Nephron (organoid): ENCODE measurements at regions not wholly inside any gene's neighbourhood (a gene's known extent, or its start where the extent isn't known, plus 50 kb on each side); places are given as distances from the start of the nearest gene placed in this dataset.
A peak's percentile ranks its signal among the peaks of the same experiment; 100 is the strongest.

ENCODE experiments used
- H3K27ac Mint-ChIP-seq, 3 experiments: 2 replicates each; pipeline ENCODE4 v1.8.0; 2020; ENCODE audit warnings: mixed read lengths in 3 of 3, mild to moderate bottlenecking in 2 of 3, moderate library complexity in 1 of 3
- H3K27me3 Mint-ChIP-seq: 2 replicates; pipeline ENCODE4 v1.8.0; 2021; ENCODE audit warnings: low read depth, mild to moderate bottlenecking, moderate library complexity, mixed read lengths
- H3K36me3 Mint-ChIP-seq: 2 replicates; pipeline ENCODE4 v1.8.0; 2020; ENCODE audit warnings: low read depth, mixed read lengths
- H3K4me1 Mint-ChIP-seq: 2 replicates; pipeline ENCODE4 v1.8.0; 2020; ENCODE audit warnings: mixed read lengths
- H3K4me3 Mint-ChIP-seq, 3 experiments: 2 replicates each; pipeline ENCODE4 v1.8.0; 2020; ENCODE audit warnings: mild to moderate bottlenecking in 3 of 3, mixed read lengths in 3 of 3, moderate library complexity in 2 of 3
- H3K9me3 Mint-ChIP-seq: 2 replicates; pipeline ENCODE4 v1.8.0; 2020; ENCODE audit warnings: mixed read lengths
- TF ChIP-seq, protein P1 (sequence below), 3 experiments: fragments of 200-600 bp; sonication (generic); IDR thresholded peaks; one replicate each; pipeline ENCODE4 v1.5.0; 2021; ENCODE audit warnings: antibody characterized with exemption in 3 of 3; ENCODE audit not compliant: unreplicated experiment in 3 of 3

DNA sequence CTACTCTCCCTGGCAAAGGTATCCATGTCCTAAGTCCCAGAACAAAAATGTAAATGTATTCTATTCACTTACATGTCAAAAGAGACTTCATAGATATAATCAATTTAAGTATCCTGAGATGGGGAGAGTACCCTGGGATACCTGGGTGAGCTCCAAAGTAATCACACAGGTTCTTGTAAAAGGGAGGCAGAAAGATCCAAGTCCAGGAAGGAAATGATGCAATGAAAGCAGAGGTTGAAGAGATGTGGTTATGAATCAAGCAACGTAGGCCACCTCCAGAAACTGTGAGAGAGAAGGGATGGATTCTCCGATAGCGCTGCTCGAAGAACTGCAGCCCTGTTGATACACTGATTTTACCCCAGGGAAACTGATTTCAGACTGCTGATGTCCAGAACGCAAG lies 93.9 kb upstream of the VGLL3 start:
- Mint-ChIP-seq H3K4me3 (no peak overlapping the region), H3K9me3 (no peaks in the 10 kb centered on the region), H3K4me1 (no peaks in the 10 kb centered on the region)

DNA sequence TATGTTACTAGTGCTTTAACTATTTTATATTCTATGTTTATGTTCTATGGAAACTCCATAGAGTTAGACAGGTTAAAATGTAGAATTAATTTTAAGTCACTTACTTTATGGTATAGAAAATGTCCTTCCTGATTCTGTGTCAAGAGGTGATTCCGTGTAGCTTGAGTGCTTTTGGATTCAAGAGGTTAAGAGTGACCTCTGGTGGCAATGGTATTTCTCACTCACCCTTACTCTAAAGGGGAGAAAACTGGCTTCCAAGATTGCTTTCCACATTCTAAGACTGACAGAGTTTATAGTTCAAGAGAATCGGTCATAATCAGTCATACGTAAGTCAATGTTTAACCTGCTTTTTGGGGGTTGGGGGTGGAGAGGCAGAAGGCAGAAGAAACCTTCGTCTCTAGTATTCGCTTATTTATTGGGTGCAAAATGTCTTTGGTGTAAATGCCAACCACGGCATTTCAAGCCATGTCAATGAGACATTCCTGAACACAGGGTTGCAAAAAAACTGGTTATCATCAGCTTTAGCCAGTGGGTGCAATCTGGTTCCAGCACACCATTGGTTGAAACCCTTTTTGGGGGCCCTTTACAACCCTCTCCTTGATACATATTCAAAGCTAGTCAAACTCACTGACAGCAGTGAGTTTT lies 92.0 kb upstream of the VGLL3 start:
- Mint-ChIP-seq H3K36me3 (no peaks in the 10 kb centered on the region), H3K9me3 (no peaks in the 10 kb centered on the region), H3K27ac (no peak overlapping the region), H3K27me3 (peaks cover 10% of the 10 kb centered on the region), H3K4me1 (no peaks in the 10 kb centered on the region), H3K4me3 (no peak overlapping the region)
- TF ChIP-seq, protein P1, sequence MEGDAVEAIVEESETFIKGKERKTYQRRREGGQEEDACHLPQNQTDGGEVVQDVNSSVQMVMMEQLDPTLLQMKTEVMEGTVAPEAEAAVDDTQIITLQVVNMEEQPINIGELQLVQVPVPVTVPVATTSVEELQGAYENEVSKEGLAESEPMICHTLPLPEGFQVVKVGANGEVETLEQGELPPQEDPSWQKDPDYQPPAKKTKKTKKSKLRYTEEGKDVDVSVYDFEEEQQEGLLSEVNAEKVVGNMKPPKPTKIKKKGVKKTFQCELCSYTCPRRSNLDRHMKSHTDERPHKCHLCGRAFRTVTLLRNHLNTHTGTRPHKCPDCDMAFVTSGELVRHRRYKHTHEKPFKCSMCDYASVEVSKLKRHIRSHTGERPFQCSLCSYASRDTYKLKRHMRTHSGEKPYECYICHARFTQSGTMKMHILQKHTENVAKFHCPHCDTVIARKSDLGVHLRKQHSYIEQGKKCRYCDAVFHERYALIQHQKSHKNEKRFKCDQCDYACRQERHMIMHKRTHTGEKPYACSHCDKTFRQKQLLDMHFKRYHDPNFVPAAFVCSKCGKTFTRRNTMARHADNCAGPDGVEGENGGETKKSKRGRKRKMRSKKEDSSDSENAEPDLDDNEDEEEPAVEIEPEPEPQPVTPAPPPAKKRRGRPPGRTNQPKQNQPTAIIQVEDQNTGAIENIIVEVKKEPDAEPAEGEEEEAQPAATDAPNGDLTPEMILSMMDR (IDR thresholded peaks at IDR 0.05; ENCODE audit: unreplicated experiment in 3 of 3): peak; percentile 49 to 65 (median 63)

More for the DNA sequence above, 93.9 kb upstream of the VGLL3 start:
- TF ChIP-seq, protein P1 (IDR thresholded peaks at IDR 0.05; ENCODE audit: unreplicated experiment in 3 of 3): no peak
- peaks cover 7% of the 10 kb centered on the region for H3K27me3 Mint-ChIP-seq
- no peak overlapping the region for H3K27ac Mint-ChIP-seq
- H3K36me3 Mint-ChIP-seq: no peaks in the 10 kb centered on the region

DNA sequence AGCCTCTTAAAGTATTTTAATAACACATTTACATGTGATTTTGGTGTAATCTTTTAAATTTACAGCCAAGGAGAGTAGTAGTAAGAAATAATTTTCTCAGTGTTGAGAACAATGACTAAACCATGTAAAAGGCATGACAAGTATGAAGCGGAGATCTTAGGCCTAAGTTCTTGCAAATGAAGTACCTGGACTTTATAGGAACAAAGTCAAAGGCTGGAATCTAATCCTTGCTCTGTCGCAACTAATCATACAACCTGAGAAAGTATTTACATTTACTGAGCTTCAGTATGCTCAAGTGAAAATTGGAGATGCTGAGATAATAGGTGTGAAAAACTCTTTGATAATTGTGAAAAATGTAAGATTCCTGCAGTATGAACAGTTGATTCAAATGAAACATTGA lies 86.4 kb upstream of the VGLL3 start:
- Mint-ChIP-seq H3K4me1 (no peaks in the 10 kb centered on the region), H3K27ac (no peak overlapping the region), H3K9me3 (no peaks in the 10 kb centered on the region), H3K27me3 (peaks cover 3% of the 10 kb centered on the region), H3K36me3 (no peaks in the 10 kb centered on the region), H3K4me3 (no peak overlapping the region)
- TF ChIP-seq, protein P1 (IDR thresholded peaks at IDR 0.05; ENCODE audit: unreplicated experiment in 3 of 3): no peak

DNA sequence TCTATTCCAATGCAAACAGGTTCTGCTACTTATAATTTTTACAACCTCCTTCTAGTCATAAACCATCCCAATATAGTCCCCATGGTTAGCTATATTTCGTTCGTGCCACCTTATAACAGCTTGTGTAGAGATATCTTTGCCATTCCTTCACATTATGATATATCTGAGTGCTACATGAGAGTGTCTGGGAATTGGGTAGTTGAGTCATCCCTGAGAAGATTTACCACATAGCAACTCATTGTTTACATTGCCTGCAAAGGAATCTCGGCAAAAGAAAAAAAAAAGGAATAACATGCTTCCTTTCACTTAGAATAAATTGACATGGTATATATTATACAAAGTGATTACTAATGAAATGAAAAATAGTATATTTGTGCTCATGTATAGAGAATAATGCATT lies 86.0 kb upstream of the VGLL3 start:
- Mint-ChIP-seq H3K9me3 (no peaks in the 10 kb centered on the region), H3K4me1 (no peaks in the 10 kb centered on the region), H3K36me3 (no peaks in the 10 kb centered on the region), H3K4me3 (no peak overlapping the region), H3K27ac (no peak overlapping the region), H3K27me3 (peaks cover 3% of the 10 kb centered on the region)
- TF ChIP-seq, protein P1 (IDR thresholded peaks at IDR 0.05; ENCODE audit: unreplicated experiment in 3 of 3): no peak

DNA sequence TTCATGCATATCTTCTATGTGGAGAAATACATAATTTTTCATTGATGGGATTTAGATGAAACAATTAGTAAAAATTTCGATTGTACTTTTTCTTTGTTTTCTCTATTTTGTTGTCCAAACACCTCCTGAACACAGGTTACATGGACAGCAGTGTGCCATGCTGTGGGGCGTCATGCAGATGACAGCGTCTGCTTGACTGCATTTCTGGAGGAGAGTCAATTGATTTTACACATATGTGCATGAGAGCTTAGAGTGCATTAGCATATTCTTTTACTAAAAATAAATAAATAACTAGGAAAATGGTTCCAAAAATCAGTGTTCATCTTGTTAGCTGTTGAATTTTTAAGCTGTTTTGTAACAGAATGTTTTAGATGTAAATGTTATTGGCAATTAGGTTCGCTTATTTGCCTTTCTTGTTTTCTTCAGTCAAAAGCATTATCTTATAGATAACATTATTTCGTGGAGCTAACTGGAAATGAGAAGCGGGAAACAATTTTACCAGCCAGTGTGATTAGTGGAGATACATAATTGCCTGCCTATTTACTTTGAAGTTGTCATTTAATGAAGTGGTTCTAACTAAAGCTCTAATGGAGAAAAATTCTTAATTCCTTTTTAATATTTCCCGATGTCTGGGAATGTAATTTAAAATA lies 82.7 kb upstream of the VGLL3 start:
- H3K27me3 Mint-ChIP-seq: no peaks in the 10 kb centered on the region
- no peaks in the 10 kb centered on the region for H3K4me1 Mint-ChIP-seq
- TF ChIP-seq, protein P1 (IDR thresholded peaks at IDR 0.05; ENCODE audit: unreplicated experiment in 3 of 3): no peak
- H3K36me3 Mint-ChIP-seq: no peaks in the 10 kb centered on the region
- H3K9me3 Mint-ChIP-seq: no peaks in the 10 kb centered on the region
- H3K27ac Mint-ChIP-seq: no peak overlapping the region
- no peak overlapping the region for H3K4me3 Mint-ChIP-seq

DNA sequence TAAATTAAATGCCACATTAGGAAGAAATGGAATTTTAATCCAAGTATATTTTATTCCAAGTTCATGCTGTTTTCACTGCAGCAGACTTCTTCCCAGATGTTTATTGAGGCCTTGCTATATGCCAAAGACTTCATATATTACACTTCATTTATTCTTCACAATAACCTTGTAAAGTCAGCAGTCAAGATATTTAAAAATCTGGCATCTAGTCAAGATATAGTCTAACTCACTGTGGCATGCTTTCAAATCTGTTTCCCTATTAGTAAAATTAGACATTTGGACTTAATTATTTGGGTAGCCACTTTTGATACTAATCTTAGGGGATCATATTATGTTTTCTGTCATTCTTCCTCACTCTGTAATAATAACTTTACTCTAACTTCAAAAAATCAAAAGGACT lies 81.5 kb upstream of the VGLL3 start:
- no peaks in the 10 kb centered on the region for H3K4me1 Mint-ChIP-seq
- no peaks in the 10 kb centered on the region for H3K9me3 Mint-ChIP-seq
- no peaks in the 10 kb centered on the region for H3K27me3 Mint-ChIP-seq
- TF ChIP-seq, protein P1 (IDR thresholded peaks at IDR 0.05; ENCODE audit: unreplicated experiment in 3 of 3): no peak
- no peak overlapping the region for H3K4me3 Mint-ChIP-seq
- no peaks in the 10 kb centered on the region for H3K36me3 Mint-ChIP-seq
- H3K27ac Mint-ChIP-seq: no peak overlapping the region
